Medulla oblongata (tissue), 1 donor: ENCODE measurements at regions not wholly inside any gene's neighbourhood (a gene's known extent, or its start where the extent isn't known, plus 50 kb on each side); places are given as distances from the start of the nearest gene placed in this dataset.
A peak's percentile ranks its signal among the peaks of the same experiment; 100 is the strongest.
"Not testable (repeated sequence)": the region's sequence is repeated elsewhere in the genome, so short reads cannot be mapped to it uniquely, and the experiment has no call there.

Source experiments
- DNase-seq: peaks from one replicate; pipeline ENCODE4 v3.0.0-alpha.2; 2015; ENCODE audit errors: extremely low spot score

GRCh38 chr12:4156317-4156716 lies 117.2 kb upstream of the CCND2 start:
- no peak for DNase-seq

DNA sequence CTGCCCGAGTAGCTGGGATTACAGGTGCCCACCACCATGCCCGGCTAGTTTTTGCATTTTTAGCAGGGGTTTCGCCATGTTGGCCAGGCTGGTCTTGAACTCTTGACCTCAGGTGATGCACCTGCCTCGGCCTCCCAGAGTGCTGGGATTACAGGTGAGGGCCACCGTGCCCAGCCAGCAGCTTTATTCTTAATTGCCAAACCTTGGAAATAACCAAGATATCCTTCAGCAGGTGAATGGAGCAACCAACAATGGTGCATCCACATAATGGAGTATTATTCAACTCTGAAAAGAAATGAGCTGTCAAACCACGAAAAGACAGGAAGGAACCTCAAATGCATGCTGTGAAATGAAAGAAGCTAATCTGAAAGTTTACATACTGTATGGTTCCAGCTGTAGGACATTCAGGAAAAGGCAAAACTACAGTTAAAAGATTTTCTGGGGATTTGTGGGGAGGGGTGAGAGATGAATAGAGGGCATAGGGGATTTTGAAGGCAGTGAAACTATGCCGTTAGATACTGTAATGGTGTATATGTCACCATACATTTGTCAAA lies 118.8 kb upstream of the CCND2 start:
- DNase-seq = no peak

DNA sequence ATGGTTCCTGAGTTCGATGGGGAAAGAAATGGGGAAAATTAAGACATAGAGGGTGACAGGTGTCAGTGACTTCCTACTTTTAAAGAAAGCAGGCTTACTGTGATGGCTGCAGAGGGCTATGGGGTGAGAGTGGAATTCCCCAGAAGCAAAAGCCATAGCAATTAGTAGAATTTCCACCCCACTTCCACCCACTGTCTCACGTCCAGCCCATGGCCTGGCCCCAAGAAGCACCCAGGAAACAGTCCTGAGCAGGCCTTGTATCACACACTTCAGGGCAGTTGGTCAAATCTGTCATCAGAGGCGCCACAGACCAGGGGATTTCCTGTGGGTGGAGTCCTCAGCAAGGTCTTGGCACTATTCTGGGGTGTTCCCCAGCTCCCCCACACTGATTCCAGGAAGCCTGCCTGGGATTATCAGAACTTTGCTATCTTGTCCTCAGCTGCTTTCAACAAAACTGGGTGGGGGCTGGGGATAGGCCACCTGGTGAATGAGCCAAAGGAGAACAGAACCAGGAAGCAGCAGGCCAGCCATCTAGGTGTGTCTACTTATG lies 120.1 kb upstream of the CCND2 start:
- DNase-seq = no peak

- no peak for DNase-seq
Observed at GRCh38 chr12:4152145-4152795, 121.3 kb upstream of the CCND2 start.

DNA sequence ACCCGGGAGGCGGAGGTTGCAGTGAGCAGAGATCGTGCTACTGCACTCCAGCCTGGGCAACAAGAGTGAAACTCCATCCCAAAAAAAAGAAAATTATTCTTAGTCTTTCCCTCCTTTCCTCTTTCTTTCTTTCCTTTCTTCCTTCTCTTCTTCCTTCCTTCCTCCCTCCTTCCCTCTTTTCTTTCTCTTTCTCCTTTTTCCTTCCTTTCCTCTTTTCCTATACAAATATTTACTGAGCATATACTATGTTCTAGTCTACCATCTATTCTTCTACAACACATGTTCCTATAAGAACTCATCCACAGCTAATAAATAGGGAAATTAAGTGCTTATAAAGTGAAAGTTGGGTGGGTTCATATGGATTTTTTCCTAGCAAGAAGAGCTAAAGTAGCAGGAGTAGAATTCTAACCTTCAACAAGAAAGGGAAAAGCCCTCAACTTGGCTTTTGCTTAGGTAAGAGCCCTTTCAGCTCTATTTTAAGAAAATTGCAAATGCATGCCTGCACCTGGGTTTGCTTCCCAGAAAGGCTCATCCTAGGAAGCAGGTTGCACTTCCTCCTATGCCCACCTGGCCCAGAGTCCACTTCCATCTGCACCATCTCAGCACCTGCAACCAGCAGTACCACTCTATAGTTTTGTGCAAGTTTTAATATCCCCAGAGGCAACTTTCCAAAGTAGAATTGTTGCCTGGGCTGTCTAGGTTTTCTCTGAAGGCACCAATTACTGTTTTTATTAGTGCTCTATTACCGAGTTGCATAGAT lies 122.0 kb upstream of the CCND2 start:
- DNase-seq = no peak

GRCh38 chr12:4150355-4150754 lies 123.2 kb upstream of the CCND2 start:
- not testable (repeated sequence) for DNase-seq

DNA sequence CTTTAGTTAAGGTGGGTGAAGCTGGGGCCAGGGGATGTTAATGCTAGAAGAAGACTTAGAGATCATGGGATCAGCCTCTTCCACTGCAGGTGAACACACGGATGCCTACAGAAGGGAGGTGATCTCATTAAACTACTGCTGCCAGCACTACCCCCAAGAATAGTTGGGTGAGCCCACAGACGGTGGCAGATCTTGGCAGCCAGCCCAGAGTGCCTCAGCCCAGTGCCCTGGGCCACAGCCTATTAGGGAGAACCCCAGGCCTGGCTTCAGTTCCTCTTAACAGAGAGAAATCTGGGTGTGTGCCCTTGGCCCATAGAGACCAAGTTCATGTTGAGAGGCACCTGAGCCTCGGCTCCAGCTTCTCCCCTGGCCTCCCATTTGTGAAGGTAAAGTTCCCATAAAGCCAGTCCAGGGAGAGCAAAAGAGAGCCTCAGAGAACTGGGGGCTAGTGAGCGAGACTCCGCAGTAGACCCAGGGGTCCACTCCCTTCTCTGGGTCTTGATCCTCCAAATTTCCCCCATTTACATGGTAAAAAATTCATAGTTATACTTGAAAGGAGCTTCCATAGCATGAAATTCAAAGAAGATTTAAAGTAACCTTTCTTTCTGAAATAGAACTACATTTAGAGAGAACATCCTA lies 125.0 kb upstream of the CCND2 start:
- peak; percentile 70 for DNase-seq

DNA sequence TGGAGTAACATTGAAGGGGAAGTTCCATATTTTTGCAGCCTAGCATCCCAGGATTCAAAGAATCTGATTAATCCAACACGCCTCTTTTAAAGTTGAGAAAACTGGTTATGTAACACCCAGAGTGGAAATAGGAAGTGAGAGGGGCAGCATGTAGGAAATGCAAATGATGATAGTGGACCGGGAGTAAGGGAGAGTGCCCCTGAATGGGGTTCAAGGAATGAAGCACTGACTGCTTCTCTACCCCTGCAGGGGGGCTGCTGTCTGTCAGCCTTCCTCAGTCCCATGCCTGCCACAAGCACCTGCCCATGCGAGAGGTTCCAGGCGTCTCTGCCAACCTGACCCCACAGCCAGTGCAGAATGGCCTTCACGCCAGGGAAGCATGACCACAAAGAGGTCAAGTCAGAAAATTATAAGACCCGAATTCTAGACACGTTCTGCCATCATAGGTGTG lies 126.5 kb upstream of the CCND2 start:
- DNase-seq = no peak

DNA sequence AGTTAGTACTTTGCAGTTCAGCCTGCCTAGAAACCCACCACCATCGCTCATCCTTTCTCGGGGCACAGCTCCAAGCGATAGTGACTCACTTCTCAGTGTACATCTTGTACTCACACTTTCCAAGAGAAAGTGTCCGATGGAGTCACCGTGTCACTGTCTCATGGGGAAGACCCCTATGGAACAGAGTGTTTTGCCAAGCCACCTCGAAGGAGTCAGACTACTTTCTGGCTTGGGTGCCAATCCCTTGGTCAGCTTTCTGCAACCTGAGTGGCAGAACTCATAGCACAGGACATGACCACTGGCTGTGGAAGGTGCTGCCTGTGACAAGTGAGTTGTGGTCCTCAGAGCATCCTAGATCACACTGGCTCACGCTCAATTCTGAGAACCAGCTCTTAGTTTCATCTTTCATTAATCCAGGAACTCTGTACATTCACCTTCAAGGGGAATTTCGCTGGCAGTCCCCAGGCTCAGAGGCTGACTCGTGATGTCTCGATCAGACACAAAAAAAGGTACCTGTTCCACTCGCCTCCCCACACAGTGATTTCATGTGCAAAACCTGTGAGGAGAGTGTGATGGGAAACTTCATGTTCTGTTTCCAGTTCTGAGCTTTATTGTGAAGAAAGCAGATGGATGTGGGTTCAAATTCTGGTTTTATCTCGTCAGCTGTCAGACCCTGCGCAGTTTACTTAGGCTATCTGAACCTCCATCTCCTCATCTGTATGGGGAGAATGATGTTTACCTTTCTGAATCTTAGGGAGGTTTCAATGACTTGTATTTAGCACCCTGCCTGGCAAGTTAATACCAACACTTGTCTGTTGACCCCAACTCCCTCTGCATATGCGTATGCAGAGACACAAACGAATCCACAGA lies 127.3 kb upstream of the CCND2 start:
- DNase-seq = no peak

- no peak for DNase-seq
Observed at GRCh38 chr12:4144676-4145075, 128.9 kb upstream of the CCND2 start.

- DNase-seq = no peak
Observed at GRCh38 chr12:4143896-4144295, 129.7 kb upstream of the CCND2 start.

DNA sequence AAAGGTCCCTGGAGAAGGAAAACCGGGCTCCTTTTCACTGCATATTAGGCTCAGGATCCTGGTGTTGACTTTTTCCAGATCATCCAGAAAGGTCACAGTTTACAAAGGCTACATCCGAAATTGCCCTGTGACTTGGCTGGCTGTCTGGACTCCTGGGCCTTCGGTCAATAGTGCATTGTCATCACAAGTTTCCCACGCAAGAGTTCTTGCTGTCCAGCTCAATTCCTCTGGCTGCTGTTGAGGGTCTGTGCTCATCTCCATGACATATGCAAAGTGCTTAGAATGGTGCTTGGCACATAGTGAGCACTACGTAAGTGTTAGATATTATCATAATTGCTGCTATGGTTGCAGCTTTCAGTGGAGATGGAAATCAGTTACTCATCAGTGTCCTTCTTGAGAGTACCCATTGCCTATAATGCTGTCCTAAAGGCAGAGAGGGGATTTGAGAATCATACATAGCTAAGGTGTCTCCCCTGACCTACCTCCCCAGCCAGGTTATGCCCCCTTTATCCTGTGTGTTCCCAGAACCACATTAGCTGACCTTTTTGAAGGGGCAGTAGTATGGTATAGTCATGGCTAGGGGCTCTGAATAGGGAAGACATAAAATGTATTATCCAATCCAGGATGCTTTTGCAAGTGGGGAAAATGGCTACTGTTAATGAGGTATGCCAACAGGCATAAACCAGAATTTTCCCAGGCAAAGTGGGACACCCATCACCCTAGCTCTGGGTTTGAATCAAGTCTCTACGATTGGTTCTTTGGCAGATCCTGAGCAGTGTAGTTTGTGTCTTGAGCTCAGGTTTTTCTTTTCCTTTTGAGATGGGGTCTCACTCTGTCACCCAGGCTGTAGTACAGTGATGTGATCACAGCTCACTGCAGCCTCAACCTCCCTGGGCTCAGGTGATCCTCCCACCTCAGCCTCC lies 132.0 kb upstream of the CCND2 start:
- peak; percentile 22 for DNase-seq

GRCh38 chr12:4140581-4141301 lies 132.8 kb upstream of the CCND2 start:
- no peak for DNase-seq

GRCh38 chr12:4139191-4139590 lies 134.4 kb upstream of the CCND2 start:
- DNase-seq = no peak

DNA sequence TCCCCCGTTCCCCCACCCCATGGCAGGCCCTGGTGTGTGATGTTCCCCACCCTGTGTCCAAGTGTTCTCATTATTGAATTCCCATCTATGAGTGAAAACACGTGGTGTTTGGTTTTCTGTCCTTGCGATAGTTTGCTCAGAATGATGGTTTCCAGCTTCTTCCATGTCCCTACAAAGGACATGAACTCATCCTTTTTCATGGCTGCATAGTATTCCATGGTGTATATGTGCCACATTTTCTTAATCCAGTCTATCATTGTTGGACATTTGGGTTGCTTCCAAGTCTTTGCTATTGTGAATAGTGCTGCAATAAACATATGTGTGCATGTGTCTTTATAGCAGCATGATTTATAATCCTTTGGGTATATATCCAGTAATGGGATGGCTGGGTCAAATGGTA lies 135.0 kb upstream of the CCND2 start:
- not testable (repeated sequence) for DNase-seq

- DNase-seq = no peak
Observed at GRCh38 chr12:4138051-4138450, 135.5 kb upstream of the CCND2 start.

GRCh38 chr12:4137441-4137840 lies 136.1 kb upstream of the CCND2 start:
- DNase-seq = no peak

- peak; percentile 55 for DNase-seq
Observed at GRCh38 chr12:4137015-4137414, 136.5 kb upstream of the CCND2 start.

- peak; percentile 71 for DNase-seq
Observed at GRCh38 chr12:4135919-4136605, 137.5 kb upstream of the CCND2 start.
